OCI-LY1 (cell line): ENCODE measurements at regions not wholly inside any gene's neighbourhood (a gene's known extent, or its start where the extent isn't known, plus 50 kb on each side); places are given as distances from the start of the nearest gene placed in this dataset.

Source experiments
- EZH2 ChIP-seq: fragments of 200-600 bp; sonication (generic), shearing (Covaris generic); IDR thresholded peaks from 2 replicates; pipeline ENCODE4 v1.8.0; 2017; ENCODE audit warnings: borderline replicate concordance, mixed run types, mild to moderate bottlenecking, antibody characterized with exemption, low read length, moderate library complexity, mixed read lengths
- TF ChIP-seq, protein P1 (sequence below): fragments of 200-600 bp; sonication (generic), shearing (Covaris generic); IDR thresholded peaks from 2 replicates; pipeline ENCODE4 v1.5.1; 2017; ENCODE audit warnings: mild to moderate bottlenecking, antibody characterized with exemption, low read length, moderate library complexity, mixed read lengths

DNA sequence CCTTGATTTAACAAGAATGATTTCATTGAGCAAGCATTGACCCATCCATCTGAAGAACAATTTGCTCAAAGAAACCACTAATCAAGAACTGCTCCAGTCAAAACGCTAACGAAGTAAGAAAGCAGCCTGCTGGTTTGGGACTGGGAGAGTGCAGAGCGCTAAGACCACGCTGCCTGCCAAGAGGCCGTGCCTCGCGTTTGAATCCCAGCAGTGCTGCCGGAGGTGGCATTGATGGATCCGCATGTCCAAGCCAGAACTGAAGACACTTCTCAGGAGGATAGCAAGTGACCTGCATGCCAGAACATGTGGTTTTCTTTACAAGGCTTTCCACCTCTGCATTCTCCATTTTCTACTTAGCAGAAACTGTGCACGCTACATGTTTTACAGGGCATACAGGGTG lies 105.2 kb upstream of the FOXC1 start:
- TF ChIP-seq, protein P1, sequence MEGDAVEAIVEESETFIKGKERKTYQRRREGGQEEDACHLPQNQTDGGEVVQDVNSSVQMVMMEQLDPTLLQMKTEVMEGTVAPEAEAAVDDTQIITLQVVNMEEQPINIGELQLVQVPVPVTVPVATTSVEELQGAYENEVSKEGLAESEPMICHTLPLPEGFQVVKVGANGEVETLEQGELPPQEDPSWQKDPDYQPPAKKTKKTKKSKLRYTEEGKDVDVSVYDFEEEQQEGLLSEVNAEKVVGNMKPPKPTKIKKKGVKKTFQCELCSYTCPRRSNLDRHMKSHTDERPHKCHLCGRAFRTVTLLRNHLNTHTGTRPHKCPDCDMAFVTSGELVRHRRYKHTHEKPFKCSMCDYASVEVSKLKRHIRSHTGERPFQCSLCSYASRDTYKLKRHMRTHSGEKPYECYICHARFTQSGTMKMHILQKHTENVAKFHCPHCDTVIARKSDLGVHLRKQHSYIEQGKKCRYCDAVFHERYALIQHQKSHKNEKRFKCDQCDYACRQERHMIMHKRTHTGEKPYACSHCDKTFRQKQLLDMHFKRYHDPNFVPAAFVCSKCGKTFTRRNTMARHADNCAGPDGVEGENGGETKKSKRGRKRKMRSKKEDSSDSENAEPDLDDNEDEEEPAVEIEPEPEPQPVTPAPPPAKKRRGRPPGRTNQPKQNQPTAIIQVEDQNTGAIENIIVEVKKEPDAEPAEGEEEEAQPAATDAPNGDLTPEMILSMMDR, result no peak
- TF ChIP-seq EZH2, result no peak
